IMR-90 (cell line): ENCODE measurements at regions not wholly inside any gene's neighbourhood (a gene's known extent, or its start where the extent isn't known, plus 50 kb on each side); places are given as distances from the start of the nearest gene placed in this dataset.

Source experiments
- ATAC-seq: fragments of 200-7000 bp; cut with Tn5 transposase; 2 replicates; pipeline ENCODE4 v1.9.1; 2020; ENCODE audit warnings: low read depth, mild to moderate bottlenecking, moderate library complexity
- BruUV-seq: library from RNA; stranded (reverse); fragments of 400-500 nt; replicated peaks from 2 replicates; lab custom pipeline; 2021; lab: Mats Ljungman, UMichigan
- CTCF ChIA-PET: fragments of 300-600 bp; formaldehyde crosslinking; extraction: SDS; loops from one replicate; lab custom pipeline; 2021; ENCODE audit warnings: antibody characterized with exemption; lab: Yijun Ruan, JAX
- POLR2A ChIA-PET: fragments of 300-600 bp; sonication (Branson Sonifier 250); formaldehyde crosslinking; loops from one replicate; lab custom pipeline; 2022; ENCODE audit warnings: antibody characterized with exemption; ENCODE audit not compliant: unreplicated experiment; lab: Charles Lee
- DNase-seq: peaks from one replicate; pipeline ENCODE4 v3.0.0; 2013
- H2AFZ ChIP-seq: replicated peaks from 2 replicates; pipeline ENCODE3; 2013; ENCODE audit warnings: low read length, mild to moderate bottlenecking; ENCODE audit not compliant: poor library complexity
- H2AK5ac ChIP-seq: 2 replicates; pipeline ENCODE4 v1.6.1; 2013; ENCODE audit warnings: low read depth, low read length, inconsistent platforms
- H2AK9ac ChIP-seq: replicated peaks from 2 replicates; pipeline ENCODE3; 2013; ENCODE audit warnings: mild to moderate bottlenecking, low read depth, low read length, moderate library complexity; ENCODE audit not compliant: poor library complexity
- H2BK120ac ChIP-seq: 2 replicates; pipeline ENCODE4 v1.6.1; 2013; ENCODE audit warnings: low read depth, low read length, inconsistent platforms
- H2BK15ac ChIP-seq: 3 replicates; pipeline ENCODE4 v1.6.1; 2013; ENCODE audit warnings: low read depth, low read length, inconsistent platforms
- H2BK20ac ChIP-seq: 2 replicates; pipeline ENCODE4 v1.6.1; 2013; ENCODE audit warnings: low read depth, mild to moderate bottlenecking, inconsistent platforms, low read length, moderate library complexity
- H2BK5ac ChIP-seq: 2 replicates; pipeline ENCODE4 v1.6.1; 2013; ENCODE audit warnings: mild to moderate bottlenecking, low read depth, low read length, inconsistent platforms; ENCODE audit not compliant: poor library complexity, severe bottlenecking
- H3K14ac ChIP-seq: replicated peaks from 2 replicates; pipeline ENCODE4 v1.6.1; 2013; ENCODE audit warnings: low read depth, low read length, inconsistent platforms
- H3K18ac ChIP-seq: 2 replicates; pipeline ENCODE4 v1.6.1; 2013; ENCODE audit warnings: low read depth, low read length, control low read depth
- H3K23ac ChIP-seq: 2 replicates; pipeline ENCODE4 v1.6.1; 2013; ENCODE audit warnings: low read depth, low read length, inconsistent platforms
- H3K27ac ChIP-seq: 2 replicates; pipeline ENCODE4 v1.5.1; 2013; ENCODE audit warnings: mild to moderate bottlenecking, control low read depth, low read length; ENCODE audit not compliant: insufficient read depth
- H3K27me3 ChIP-seq: 2 replicates; pipeline ENCODE4 v1.6.1; 2013; ENCODE audit warnings: low read length; ENCODE audit not compliant: control insufficient read depth, insufficient read depth
- H3K36me3 ChIP-seq: 2 replicates; pipeline ENCODE4 v1.6.1; 2013; ENCODE audit warnings: low read length, mixed read lengths; ENCODE audit not compliant: control insufficient read depth, insufficient read depth
- H3K4ac ChIP-seq: 2 replicates; pipeline ENCODE4 v1.6.1; 2013; ENCODE audit warnings: low read depth, low read length, inconsistent platforms
- H3K4me1 ChIP-seq: 2 replicates; pipeline ENCODE4 v1.6.1; 2013; ENCODE audit warnings: low read length, mixed read lengths; ENCODE audit not compliant: control insufficient read depth, insufficient read depth
- H3K4me2 ChIP-seq: 2 replicates; pipeline ENCODE4 v1.6.1; 2013; ENCODE audit warnings: low read depth, mild to moderate bottlenecking, control low read depth, low read length, moderate library complexity
- H3K4me3 ChIP-seq: 2 replicates; pipeline ENCODE4 v1.5.1; 2013; ENCODE audit warnings: low read depth, mild to moderate bottlenecking, control low read depth, low read length, moderate library complexity; ENCODE audit not compliant: insufficient read depth
- H3K56ac ChIP-seq: 2 replicates; pipeline ENCODE4 v1.6.1; 2013; ENCODE audit warnings: low read length, inconsistent platforms; ENCODE audit not compliant: insufficient read depth; ENCODE audit errors: extremely low read depth
- H3K79me1 ChIP-seq, 2 experiments: 2 replicates each; pipeline ENCODE4 v1.6.1; 2013; ENCODE audit warnings: low read length in 2 of 2, inconsistent platforms in 1 of 2, low read depth in 1 of 2
- H3K9ac ChIP-seq: 2 replicates; pipeline ENCODE4 v1.6.1; 2013; ENCODE audit warnings: low read depth, low read length, control low read depth
- H3K9me1 ChIP-seq: 2 replicates; pipeline ENCODE4 v1.6.1; 2013; ENCODE audit warnings: low read length, inconsistent platforms; ENCODE audit not compliant: insufficient read depth
- H3K9me3 ChIP-seq: 2 replicates; pipeline ENCODE4 v1.6.1; 2013; ENCODE audit warnings: low read length; ENCODE audit not compliant: control insufficient read depth, insufficient read depth
- H4K20me1 ChIP-seq: 2 replicates; pipeline ENCODE4 v1.6.1; 2013; ENCODE audit warnings: low read length, inconsistent platforms; ENCODE audit not compliant: insufficient read depth
- H4K5ac ChIP-seq: 2 replicates; pipeline ENCODE4 v1.6.1; 2013; ENCODE audit warnings: mild to moderate bottlenecking, low read depth, low read length, control low read depth
- H4K8ac ChIP-seq, 2 experiments: 2 replicates each; pipeline ENCODE4 v1.6.1; 2013; ENCODE audit warnings: low read depth in 2 of 2, low read length in 2 of 2, control low read depth in 1 of 2, inconsistent platforms in 1 of 2
- H4K91ac ChIP-seq: 2 replicates; pipeline ENCODE4 v1.6.1; 2013; ENCODE audit warnings: low read depth, low read length, inconsistent platforms; ENCODE audit not compliant: insufficient read depth
- BHLHE40 ChIP-seq: fragments of 150-350 bp; IDR thresholded peaks from 2 replicates; pipeline ENCODE4 v1.6.1; 2016; ENCODE audit warnings: mild to moderate bottlenecking, low read depth, low read length
- CEBPB ChIP-seq: IDR thresholded peaks from 2 replicates; pipeline ENCODE4 v1.6.1; 2012; ENCODE audit warnings: low read depth, low read length, improper control_type of control experiment
- FOS ChIP-seq: fragments of 150-350 bp; IDR thresholded peaks from 2 replicates; pipeline ENCODE4 v1.6.1; 2016; ENCODE audit warnings: low read depth, low read length
- MAFK ChIP-seq: IDR thresholded peaks from 2 replicates; pipeline ENCODE4 v1.6.1; 2012; ENCODE audit warnings: low read depth, low read length, improper control_type of control experiment
- MAZ ChIP-seq: IDR thresholded peaks from 2 replicates; pipeline ENCODE4 v1.6.1; 2012; ENCODE audit warnings: low read depth, mild to moderate bottlenecking, low read length, improper control_type of control experiment, moderate library complexity, borderline replicate concordance
- RAD21 ChIP-seq: IDR thresholded peaks from 2 replicates; pipeline ENCODE4 v1.6.1; 2012; ENCODE audit warnings: low read length, improper control_type of control experiment
- RCOR1 ChIP-seq: IDR thresholded peaks from 2 replicates; pipeline ENCODE4 v1.6.1; 2012; ENCODE audit warnings: mild to moderate bottlenecking, low read length, improper control_type of control experiment; ENCODE audit not compliant: insufficient replicate concordance
- RFX5 ChIP-seq: IDR thresholded peaks from 2 replicates; pipeline ENCODE4 v1.8.0; 2012; ENCODE audit warnings: low read depth, mild to moderate bottlenecking, low read length, moderate library complexity
- SMC3 ChIP-seq: fragments of 150-350 bp; IDR thresholded peaks from 2 replicates; pipeline ENCODE4 v1.6.1; 2016; ENCODE audit warnings: low read depth, mild to moderate bottlenecking, antibody characterized with exemption, low read length, moderate library complexity
- WGBS, 2 experiments: methylation state at CpG; one replicate each; pipeline versions ENCODE4 v1.1.5 to v1.1.7; 2013; ENCODE audit warnings: missing lambda C conversion rate in 2 of 2; ENCODE audit not compliant: insufficient read length in 1 of 2; ENCODE audit errors: extremely low coverage in 2 of 2; 5-methylcytosine and 5-hydroxymethylcytosine counted together
- dilution Hi-C: fragments of 300-500 bp; cut with HindIII; formaldehyde crosslinking; loops from one replicate; pipeline ENCODE4 v1.14.3; 2018; ENCODE audit warnings: low sequenced_read_pairs; ENCODE audit not compliant: unreplicated experiment
- in situ Hi-C: fragments of 300-500 bp; cut with MboI; formaldehyde crosslinking; loops from 3 replicates; pipeline ENCODE4 v1.14.3; 2019; ENCODE audit warnings: low sequenced_read_pairs, inconsistent platforms, mixed read lengths
- intact Hi-C: fragments of 100-400 bp; cut with micrococcal nuclease; formaldehyde crosslinking; loops from 2 replicates; pipeline ENCODE4 v1.10.0; 2022
- TF ChIP-seq, protein P1 (sequence below): conservative IDR thresholded peaks from 2 replicates; pipeline ENCODE4 v1.5.1; 2012; ENCODE audit warnings: mild to moderate bottlenecking, low read depth, low read length, improper control_type of control experiment
- TF ChIP-seq, protein P2 (sequence below): fragments of 150-350 bp; IDR thresholded peaks from 2 replicates; pipeline ENCODE4 v1.6.1; 2017; ENCODE audit warnings: mild to moderate bottlenecking, antibody characterized with exemption, low read length, low read depth

DNA sequence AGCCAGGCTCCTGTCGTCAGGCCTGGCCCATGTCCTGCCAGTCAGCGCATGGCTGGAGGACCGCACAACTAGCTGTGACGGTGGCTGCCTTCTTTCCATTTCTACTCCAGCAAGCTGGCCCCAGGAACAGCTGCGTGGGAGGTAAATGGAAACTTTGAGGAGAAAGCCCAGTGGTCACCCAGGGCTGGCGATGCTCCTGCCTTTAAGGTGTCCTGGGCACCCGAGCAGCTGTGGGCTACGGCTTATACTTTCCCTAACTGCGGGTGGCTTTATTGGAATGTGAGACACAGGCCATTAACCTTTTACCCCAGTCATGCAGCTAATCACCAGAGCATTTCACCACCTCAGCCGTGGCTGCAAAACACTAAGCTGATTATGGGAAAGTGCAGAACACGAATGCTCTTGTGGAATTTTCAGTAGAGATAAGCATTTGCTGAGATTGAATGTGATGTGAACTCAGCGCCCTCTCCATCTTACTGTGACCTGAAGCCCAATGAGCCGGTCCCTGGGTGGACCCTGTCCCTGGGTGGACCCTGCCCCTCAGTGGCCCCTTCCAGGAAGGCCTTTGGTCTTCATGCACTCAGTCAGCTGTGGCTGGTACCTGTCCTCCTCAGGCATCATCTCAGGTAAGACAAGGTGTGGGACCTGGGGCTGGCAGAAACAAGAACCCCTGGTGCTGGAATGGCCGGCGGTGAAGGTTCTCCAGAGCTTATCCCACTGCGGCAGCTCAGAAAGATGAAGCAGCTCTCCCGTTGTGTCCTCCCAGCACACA is 275.4 kb upstream of the HS6ST1 start (continued):
- no peak for TF ChIP-seq RFX5
- TF ChIP-seq RCOR1: no peak
- no peak for TF ChIP-seq FOS
- TF ChIP-seq, protein P1, sequence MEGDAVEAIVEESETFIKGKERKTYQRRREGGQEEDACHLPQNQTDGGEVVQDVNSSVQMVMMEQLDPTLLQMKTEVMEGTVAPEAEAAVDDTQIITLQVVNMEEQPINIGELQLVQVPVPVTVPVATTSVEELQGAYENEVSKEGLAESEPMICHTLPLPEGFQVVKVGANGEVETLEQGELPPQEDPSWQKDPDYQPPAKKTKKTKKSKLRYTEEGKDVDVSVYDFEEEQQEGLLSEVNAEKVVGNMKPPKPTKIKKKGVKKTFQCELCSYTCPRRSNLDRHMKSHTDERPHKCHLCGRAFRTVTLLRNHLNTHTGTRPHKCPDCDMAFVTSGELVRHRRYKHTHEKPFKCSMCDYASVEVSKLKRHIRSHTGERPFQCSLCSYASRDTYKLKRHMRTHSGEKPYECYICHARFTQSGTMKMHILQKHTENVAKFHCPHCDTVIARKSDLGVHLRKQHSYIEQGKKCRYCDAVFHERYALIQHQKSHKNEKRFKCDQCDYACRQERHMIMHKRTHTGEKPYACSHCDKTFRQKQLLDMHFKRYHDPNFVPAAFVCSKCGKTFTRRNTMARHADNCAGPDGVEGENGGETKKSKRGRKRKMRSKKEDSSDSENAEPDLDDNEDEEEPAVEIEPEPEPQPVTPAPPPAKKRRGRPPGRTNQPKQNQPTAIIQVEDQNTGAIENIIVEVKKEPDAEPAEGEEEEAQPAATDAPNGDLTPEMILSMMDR: no peak

DNA sequence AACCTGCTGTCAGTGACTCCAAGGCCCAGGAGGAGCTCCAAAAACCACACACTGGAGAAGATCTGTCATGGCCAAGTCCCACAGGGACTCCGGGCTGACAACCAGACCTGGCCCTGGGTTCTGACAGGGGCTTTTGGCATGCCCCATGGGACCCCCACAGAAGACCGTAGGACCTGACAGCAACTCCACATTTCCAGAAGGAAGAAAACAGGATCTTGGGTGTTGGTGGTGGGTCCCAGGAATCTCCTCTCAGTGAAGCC is 275.9 kb upstream of the HS6ST1 start:
- intact Hi-C loops: no loop called here
- no peak overlapping the region for H2BK5ac ChIP-seq
- CTCF ChIA-PET: no interaction called here
- H3K4me1 ChIP-seq: no peaks in the 10 kb centered on the region
- H3K27me3 ChIP-seq: peaks cover 2% of the 10 kb centered on the region; the same call in 1 of the 2 replicates
- 100% methylated on average over 1 of the region's 2 CpGs; no CpG with 5 or more reads in 1 of the 2 experiments for WGBS, 2 experiments
- no peak overlapping the region for H3K27ac ChIP-seq
- H4K5ac ChIP-seq: no peak overlapping the region
- H3K36me3 ChIP-seq: no peaks in the 10 kb centered on the region
- H3K14ac ChIP-seq: no peak overlapping the region
- H2AFZ ChIP-seq: no peak overlapping the region
- H3K23ac ChIP-seq: no peak overlapping the region
- H2BK120ac ChIP-seq: no peak overlapping the region
- H3K4me3 ChIP-seq: no peak overlapping the region
- DNase-seq (no peak), ATAC-seq (no peak)
- in situ Hi-C loops: no loop called here
- H3K9me1 ChIP-seq: no peaks in the 10 kb centered on the region
- H3K56ac ChIP-seq: no peak overlapping the region
- POLR2A ChIA-PET: no interaction called here
- H2BK15ac ChIP-seq: no peak overlapping the region
- H3K4ac ChIP-seq: no peak overlapping the region
- no peaks in the 10 kb centered on the region for H4K20me1 ChIP-seq
- dilution Hi-C loops: no loop called here
- H4K91ac ChIP-seq: no peak overlapping the region
- H4K8ac ChIP-seq: no peak overlapping the region
- no TSS peak for BruUV-seq
- H2AK9ac ChIP-seq: no peak overlapping the region
- no peak overlapping the region for H3K4me2 ChIP-seq
- no peak overlapping the region for H3K18ac ChIP-seq
- H3K9ac ChIP-seq: no peak overlapping the region
- H3K9me3 ChIP-seq: no peaks in the 10 kb centered on the region
- H3K79me1 ChIP-seq: no peaks in the 10 kb centered on the region
- H2AK5ac ChIP-seq: no peak overlapping the region
- no peak overlapping the region for H2BK20ac ChIP-seq
- TF ChIP-seq SMC3 (no peak), MAFK (no peak), CEBPB (no peak), BHLHE40 (no peak), FOS (no peak), RAD21 (no peak), MAZ (no peak), RFX5 (no peak)
- TF ChIP-seq, protein P2, sequence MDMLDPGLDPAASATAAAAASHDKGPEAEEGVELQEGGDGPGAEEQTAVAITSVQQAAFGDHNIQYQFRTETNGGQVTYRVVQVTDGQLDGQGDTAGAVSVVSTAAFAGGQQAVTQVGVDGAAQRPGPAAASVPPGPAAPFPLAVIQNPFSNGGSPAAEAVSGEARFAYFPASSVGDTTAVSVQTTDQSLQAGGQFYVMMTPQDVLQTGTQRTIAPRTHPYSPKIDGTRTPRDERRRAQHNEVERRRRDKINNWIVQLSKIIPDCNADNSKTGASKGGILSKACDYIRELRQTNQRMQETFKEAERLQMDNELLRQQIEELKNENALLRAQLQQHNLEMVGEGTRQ: no peak
- TF ChIP-seq, protein P1: no peak
